SIG-M5 treated with dmso at 0.1 percent for 504 hours (cell line): ENCODE measurements at regions not wholly inside any gene's neighbourhood (a gene's known extent, or its start where the extent isn't known, plus 50 kb on each side); places are given as distances from the start of the nearest gene placed in this dataset.
A peak's percentile ranks its signal among the peaks of the same experiment; 100 is the strongest.

Experiments
- DNase-seq: peaks from one replicate; lab custom pipeline; 2025; ENCODE audit not compliant: unreplicated experiment; lab: John Stamatoyannopoulos, UW

GRCh38 chr20:23186808-23187207 lies 100.7 kb upstream of the CD93 start:
- no peak for DNase-seq

- no peak for DNase-seq
Observed at GRCh38 chr20:23180451-23180921, 94.4 kb upstream of the CD93 start.

- no peak for DNase-seq
Observed at GRCh38 chr20:23179766-23180403, 93.8 kb upstream of the CD93 start.

- peak; percentile 28 for DNase-seq
Observed at GRCh38 chr20:23178806-23179205, 92.7 kb upstream of the CD93 start.

- DNase-seq, result no peak
Observed at GRCh38 chr20:23174821-23175220, 88.7 kb upstream of the CD93 start.

- DNase-seq, result no peak
Observed at GRCh38 chr20:23167431-23167830, 81.3 kb upstream of the CD93 start.

GRCh38 chr20:23166563-23166962 lies 80.4 kb upstream of the CD93 start:
- DNase-seq, result no peak

- DNase-seq, result no peak
Observed at GRCh38 chr20:23165964-23166363, 79.8 kb upstream of the CD93 start.

- DNase-seq, result no peak
Observed at GRCh38 chr20:23165307-23165750, 79.2 kb upstream of the CD93 start.

GRCh38 chr20:23164176-23164601 lies 78.1 kb upstream of the CD93 start:
- DNase-seq, result no peak

GRCh38 chr20:23163562-23163961 lies 77.4 kb upstream of the CD93 start:
- no peak for DNase-seq

- DNase-seq, result no peak
Observed at GRCh38 chr20:23162887-23163286, 76.8 kb upstream of the CD93 start.

- no peak for DNase-seq
Observed at GRCh38 chr20:23161968-23162696, 76.0 kb upstream of the CD93 start.

GRCh38 chr20:23161244-23161891 lies 75.2 kb upstream of the CD93 start:
- peak; percentile 50 for DNase-seq

GRCh38 chr20:23160536-23161243 lies 74.6 kb upstream of the CD93 start:
- no peak for DNase-seq

- DNase-seq, result no peak
Observed at GRCh38 chr20:23159947-23160318, 73.8 kb upstream of the CD93 start.

- peak; percentile 64 for DNase-seq
Observed at GRCh38 chr20:23159256-23159946, 73.3 kb upstream of the CD93 start.

GRCh38 chr20:23157734-23158133 lies 71.6 kb upstream of the CD93 start:
- no peak for DNase-seq

- DNase-seq, result no peak
Observed at GRCh38 chr20:23156842-23157423, 70.8 kb upstream of the CD93 start.

- DNase-seq, result peak; percentile 94
Observed at GRCh38 chr20:23156170-23156841, 70.2 kb upstream of the CD93 start.
